Nephron (organoid): ENCODE measurements at regions not wholly inside any gene's neighbourhood (a gene's known extent, or its start where the extent isn't known, plus 50 kb on each side); places are given as distances from the start of the nearest gene placed in this dataset.

Experiments
- H3K27ac Mint-ChIP-seq, 3 experiments: 2 replicates each; pipeline ENCODE4 v1.8.0; 2020; ENCODE audit warnings: mixed read lengths in 3 of 3, mild to moderate bottlenecking in 2 of 3, moderate library complexity in 1 of 3
- H3K27me3 Mint-ChIP-seq: 2 replicates; pipeline ENCODE4 v1.8.0; 2021; ENCODE audit warnings: low read depth, mild to moderate bottlenecking, moderate library complexity, mixed read lengths
- H3K36me3 Mint-ChIP-seq: 2 replicates; pipeline ENCODE4 v1.8.0; 2020; ENCODE audit warnings: low read depth, mixed read lengths
- H3K4me1 Mint-ChIP-seq: 2 replicates; pipeline ENCODE4 v1.8.0; 2020; ENCODE audit warnings: mixed read lengths
- H3K4me3 Mint-ChIP-seq, 3 experiments: 2 replicates each; pipeline ENCODE4 v1.8.0; 2020; ENCODE audit warnings: mild to moderate bottlenecking in 3 of 3, mixed read lengths in 3 of 3, moderate library complexity in 2 of 3
- H3K9me3 Mint-ChIP-seq: 2 replicates; pipeline ENCODE4 v1.8.0; 2020; ENCODE audit warnings: mixed read lengths
- TF ChIP-seq, protein P1 (sequence below), 3 experiments: fragments of 200-600 bp; sonication (generic); IDR thresholded peaks; one replicate each; pipeline ENCODE4 v1.5.0; 2021; ENCODE audit warnings: antibody characterized with exemption in 3 of 3; ENCODE audit not compliant: unreplicated experiment in 3 of 3

DNA sequence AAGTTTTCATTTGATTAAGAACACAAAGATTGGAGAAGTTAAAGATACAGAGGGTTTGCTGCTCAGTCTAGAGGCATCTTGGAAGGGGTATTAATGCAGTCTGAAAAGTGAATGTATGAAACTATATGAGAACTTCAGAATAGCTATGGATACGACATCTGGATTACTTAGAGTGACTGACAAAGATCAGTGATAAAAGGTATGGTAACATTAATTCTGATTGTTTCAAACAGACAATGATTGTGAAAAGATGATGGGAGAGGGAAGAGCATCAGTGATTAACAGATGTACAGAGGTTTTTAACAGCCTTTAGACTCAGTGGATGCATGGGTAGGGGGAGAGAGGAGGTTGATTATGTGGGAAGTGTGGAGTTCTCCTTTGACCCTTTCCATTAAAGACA lies 919.4 kb upstream of the CNTN5 start:
- Mint-ChIP-seq H3K27me3 (no peaks in the 10 kb centered on the region), H3K36me3 (no peaks in the 10 kb centered on the region), H3K27ac (no peak overlapping the region), H3K4me1 (no peaks in the 10 kb centered on the region), H3K9me3 (peaks cover 4% of the 10 kb centered on the region), H3K4me3 (no peak overlapping the region)
- TF ChIP-seq, protein P1, sequence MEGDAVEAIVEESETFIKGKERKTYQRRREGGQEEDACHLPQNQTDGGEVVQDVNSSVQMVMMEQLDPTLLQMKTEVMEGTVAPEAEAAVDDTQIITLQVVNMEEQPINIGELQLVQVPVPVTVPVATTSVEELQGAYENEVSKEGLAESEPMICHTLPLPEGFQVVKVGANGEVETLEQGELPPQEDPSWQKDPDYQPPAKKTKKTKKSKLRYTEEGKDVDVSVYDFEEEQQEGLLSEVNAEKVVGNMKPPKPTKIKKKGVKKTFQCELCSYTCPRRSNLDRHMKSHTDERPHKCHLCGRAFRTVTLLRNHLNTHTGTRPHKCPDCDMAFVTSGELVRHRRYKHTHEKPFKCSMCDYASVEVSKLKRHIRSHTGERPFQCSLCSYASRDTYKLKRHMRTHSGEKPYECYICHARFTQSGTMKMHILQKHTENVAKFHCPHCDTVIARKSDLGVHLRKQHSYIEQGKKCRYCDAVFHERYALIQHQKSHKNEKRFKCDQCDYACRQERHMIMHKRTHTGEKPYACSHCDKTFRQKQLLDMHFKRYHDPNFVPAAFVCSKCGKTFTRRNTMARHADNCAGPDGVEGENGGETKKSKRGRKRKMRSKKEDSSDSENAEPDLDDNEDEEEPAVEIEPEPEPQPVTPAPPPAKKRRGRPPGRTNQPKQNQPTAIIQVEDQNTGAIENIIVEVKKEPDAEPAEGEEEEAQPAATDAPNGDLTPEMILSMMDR (IDR thresholded peaks at IDR 0.05; ENCODE audit: unreplicated experiment in 3 of 3): no peak

DNA sequence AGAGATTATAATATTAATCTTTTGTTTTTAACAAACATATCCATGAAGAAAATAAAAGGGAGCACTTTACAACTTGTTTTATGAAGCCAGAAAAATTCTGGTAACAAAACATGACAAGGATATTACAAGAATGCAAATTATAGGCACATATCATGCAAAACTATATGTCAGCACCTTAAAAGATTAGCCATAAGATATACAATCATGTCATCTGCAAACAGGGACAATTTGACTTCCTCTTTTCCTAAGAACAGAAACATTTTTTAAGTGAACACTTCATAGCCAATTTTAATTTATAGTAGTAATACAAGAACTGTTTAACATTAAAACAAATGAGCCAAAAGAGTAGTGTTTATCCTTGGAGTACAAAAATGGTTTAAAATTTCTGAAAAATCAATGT lies 916.5 kb upstream of the CNTN5 start:
- no peaks in the 10 kb centered on the region for H3K36me3 Mint-ChIP-seq
- no peak overlapping the region for H3K27ac Mint-ChIP-seq
- no peaks in the 10 kb centered on the region for H3K4me1 Mint-ChIP-seq
- H3K9me3 Mint-ChIP-seq: peaks cover 4% of the 10 kb centered on the region
- H3K4me3 Mint-ChIP-seq: no peak overlapping the region
- TF ChIP-seq, protein P1 (IDR thresholded peaks at IDR 0.05; ENCODE audit: unreplicated experiment in 3 of 3): no peak
- H3K27me3 Mint-ChIP-seq: no peaks in the 10 kb centered on the region

DNA sequence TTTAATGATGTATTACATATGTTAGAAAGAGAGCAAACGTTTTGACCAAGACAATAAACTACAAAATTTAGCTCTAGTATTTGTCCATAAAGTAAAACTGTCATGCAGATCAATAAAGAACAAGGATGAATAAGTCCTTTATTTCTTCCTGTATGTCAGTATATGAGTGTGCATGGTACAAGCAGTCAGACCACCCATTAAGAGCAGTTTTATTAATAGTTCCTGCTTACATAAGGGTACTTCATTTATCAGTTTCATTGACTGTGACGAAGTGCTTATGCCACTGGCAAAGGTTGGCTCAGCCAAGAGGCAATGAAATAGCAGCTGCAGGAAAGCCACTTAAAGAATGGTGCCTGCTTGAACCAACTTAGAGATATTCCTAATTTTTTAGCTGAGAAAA lies 913.0 kb upstream of the CNTN5 start:
- TF ChIP-seq, protein P1 (IDR thresholded peaks at IDR 0.05; ENCODE audit: unreplicated experiment in 3 of 3): no peak
- Mint-ChIP-seq H3K27me3 (no peaks in the 10 kb centered on the region), H3K4me3 (no peak overlapping the region)

DNA sequence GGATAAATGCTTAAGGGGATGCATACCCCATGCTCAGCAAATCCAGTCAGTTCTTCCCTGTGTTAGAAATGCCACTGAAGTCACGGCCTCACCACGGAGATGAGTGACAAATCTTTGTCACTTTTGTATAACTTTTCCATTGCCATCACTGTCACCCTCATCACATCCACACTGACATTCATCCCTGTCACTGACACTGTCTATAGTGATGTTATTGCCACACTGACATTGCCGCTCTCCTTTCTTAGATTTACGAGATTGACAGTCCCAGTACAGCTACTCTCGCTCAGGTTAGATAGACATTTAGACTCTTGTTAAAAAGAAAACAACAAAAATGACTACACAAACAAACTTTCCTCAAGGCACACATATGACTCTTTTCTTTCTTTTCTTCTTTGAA lies 910.7 kb upstream of the CNTN5 start:
- Mint-ChIP-seq H3K4me3 (no peak overlapping the region), H3K27me3 (no peaks in the 10 kb centered on the region), H3K36me3 (no peaks in the 10 kb centered on the region), H3K9me3 (no peaks in the 10 kb centered on the region), H3K27ac (no peak overlapping the region), H3K4me1 (no peaks in the 10 kb centered on the region)
- TF ChIP-seq, protein P1 (IDR thresholded peaks at IDR 0.05; ENCODE audit: unreplicated experiment in 3 of 3): no peak

More for the DNA sequence above, 913.0 kb upstream of the CNTN5 start:
- Mint-ChIP-seq H3K36me3 (no peaks in the 10 kb centered on the region), H3K9me3 (no peaks in the 10 kb centered on the region), H3K27ac (no peak overlapping the region), H3K4me1 (no peaks in the 10 kb centered on the region)

DNA sequence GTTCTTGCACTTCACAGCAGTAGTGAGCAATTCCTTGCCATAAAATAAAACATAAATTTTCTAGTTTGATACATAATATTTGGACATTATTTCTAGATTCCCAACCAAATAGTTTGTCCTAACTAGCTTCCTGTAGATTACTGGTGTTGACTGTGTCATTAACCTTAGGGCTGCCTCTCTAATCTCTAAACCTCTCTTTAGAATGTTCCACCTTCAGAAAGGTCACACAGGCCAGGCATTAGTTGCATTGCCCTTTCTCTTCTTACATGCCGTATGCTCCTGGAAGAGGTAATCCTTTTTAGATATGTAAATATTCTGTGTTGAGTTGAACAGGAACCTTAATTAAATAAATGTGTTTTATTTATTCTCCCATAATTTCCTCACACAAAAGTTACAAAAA lies 904.9 kb upstream of the CNTN5 start:
- Mint-ChIP-seq H3K27ac (no peak overlapping the region), H3K9me3 (no peaks in the 10 kb centered on the region), H3K4me1 (no peaks in the 10 kb centered on the region), H3K27me3 (no peaks in the 10 kb centered on the region), H3K4me3 (no peak overlapping the region), H3K36me3 (no peaks in the 10 kb centered on the region)
- TF ChIP-seq, protein P1 (IDR thresholded peaks at IDR 0.05; ENCODE audit: unreplicated experiment in 3 of 3): no peak

DNA sequence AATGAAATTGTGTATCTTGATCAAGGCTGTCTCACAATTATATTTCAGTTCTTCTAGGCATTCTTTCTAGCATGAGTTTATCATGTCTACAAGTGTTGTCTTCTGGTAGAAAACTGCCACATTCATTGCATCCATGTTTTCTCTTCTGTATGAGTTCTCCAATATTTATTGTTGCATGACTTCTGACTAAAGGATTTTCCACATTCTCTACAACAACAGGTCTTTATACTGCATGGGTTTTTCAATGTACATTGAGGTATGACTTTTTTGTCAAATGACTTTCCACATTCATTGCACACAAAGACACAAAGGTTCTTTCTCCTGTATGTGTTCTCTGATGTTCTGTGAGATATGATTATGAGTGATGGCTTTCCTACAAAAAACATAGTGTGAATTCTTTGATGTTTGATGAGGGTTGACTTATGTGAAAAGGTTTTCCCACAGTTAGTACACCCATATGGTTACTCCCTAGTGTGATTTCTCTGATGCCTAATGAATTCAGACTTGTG lies 890.6 kb upstream of the CNTN5 start:
- H3K27ac Mint-ChIP-seq: no peak overlapping the region
- H3K4me1 Mint-ChIP-seq: no peaks in the 10 kb centered on the region
- no peaks in the 10 kb centered on the region for H3K27me3 Mint-ChIP-seq
- no peak overlapping the region for H3K4me3 Mint-ChIP-seq
- no peaks in the 10 kb centered on the region for H3K36me3 Mint-ChIP-seq
- H3K9me3 Mint-ChIP-seq: peaks cover 12% of the 10 kb centered on the region
- TF ChIP-seq, protein P1 (IDR thresholded peaks at IDR 0.05; ENCODE audit: unreplicated experiment in 3 of 3): no peak
